Midbrain (tissue), 1 donor: ENCODE measurements at regions not wholly inside any gene's neighbourhood (a gene's known extent, or its start where the extent isn't known, plus 50 kb on each side); places are given as distances from the start of the nearest gene placed in this dataset.

Source experiments
- DNase-seq: peaks from one replicate; lab custom pipeline; 2025; lab: John Stamatoyannopoulos, UW

- no peak for DNase-seq
These were observed 105.5 kb downstream of the CRYAA start for GRCh38 chr21:43274022-43274945.

- no peak for DNase-seq
These were observed 104.9 kb downstream of the CRYAA start for GRCh38 chr21:43273708-43274021.

GRCh38 chr21:43273016-43273707 is 104.4 kb downstream of the CRYAA start:
- DNase-seq = no peak

- DNase-seq = no peak
These were observed 103.8 kb downstream of the CRYAA start for GRCh38 chr21:43272591-43272990.

GRCh38 chr21:43271452-43272020 is 102.7 kb downstream of the CRYAA start:
- DNase-seq = no peak

- DNase-seq = no peak
These were observed 102.0 kb downstream of the CRYAA start for GRCh38 chr21:43270800-43271301.

GRCh38 chr21:43269957-43270705 is 101.3 kb downstream of the CRYAA start:
- no peak for DNase-seq

GRCh38 chr21:43269440-43269839 is 100.6 kb downstream of the CRYAA start:
- no peak for DNase-seq

- no peak for DNase-seq
These were observed 100.0 kb downstream of the CRYAA start for GRCh38 chr21:43268804-43269186.

GRCh38 chr21:43268086-43268803 is 99.4 kb downstream of the CRYAA start:
- DNase-seq = no peak

GRCh38 chr21:43267391-43268085 is 98.7 kb downstream of the CRYAA start:
- DNase-seq = no peak

- no peak for DNase-seq
These were observed 97.7 kb downstream of the CRYAA start for GRCh38 chr21:43266534-43266933.

GRCh38 chr21:43262427-43262826 is 93.6 kb downstream of the CRYAA start:
- no peak for DNase-seq
